ENCODE measurements at regions not wholly inside any gene's neighbourhood (a gene's known extent, or its start where the extent isn't known, plus 50 kb on each side); places are given as distances from the start of the nearest gene placed in this dataset.
"Not testable (repeated sequence)": the region's sequence is repeated elsewhere in the genome, so short reads cannot be mapped to it uniquely, and the experiment has no call there.

DNA sequence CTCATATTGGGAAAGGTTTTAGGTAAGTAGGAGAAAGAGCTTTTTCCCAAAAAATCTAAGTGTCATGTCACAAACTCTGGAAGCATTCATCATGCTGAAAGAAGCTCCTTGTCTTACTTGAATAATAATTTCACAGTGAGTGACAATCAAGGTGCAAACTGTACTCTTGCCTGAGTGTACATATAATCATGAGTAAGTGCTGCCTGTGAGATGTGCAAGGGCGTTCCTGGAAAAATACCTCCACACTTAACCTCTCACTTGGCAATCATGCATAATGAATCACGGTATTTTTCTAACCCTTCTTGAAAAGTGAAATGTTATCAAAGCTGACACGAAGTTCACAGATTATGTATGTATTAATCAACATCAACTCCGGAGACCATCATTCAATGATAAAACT, 289.2 kb upstream of the SPATA31A3 start:
- not testable (repeated sequence) for H3K27ac ChIP-seq (ENCODE audit: insufficient read depth, low read length, poor library complexity, severe bottlenecking); H3K27me3 Mint-ChIP-seq; H3K27ac Mint-ChIP-seq; H3K27me3 ChIP-seq (ENCODE audit: control insufficient read depth, insufficient read depth, low read length); H3K9me3 ChIP-seq (ENCODE audit: control insufficient read depth in 2 of 2, low read length in 2 of 2); H3K4me1 Mint-ChIP-seq; H3K4me3 ChIP-seq (ENCODE audit: low read depth, low read length); H3K9me3 Mint-ChIP-seq; H3K4me3 Mint-ChIP-seq; ATAC-seq (ENCODE audit: low read depth in 2 of 2); DNase-seq; H3K36me3 Mint-ChIP-seq; H3K36me3 ChIP-seq (ENCODE audit: control insufficient read depth, insufficient read depth, low read length); H3K4me1 ChIP-seq (ENCODE audit: control insufficient read depth, insufficient read depth, low read length, poor library complexity, severe bottlenecking)

DNA sequence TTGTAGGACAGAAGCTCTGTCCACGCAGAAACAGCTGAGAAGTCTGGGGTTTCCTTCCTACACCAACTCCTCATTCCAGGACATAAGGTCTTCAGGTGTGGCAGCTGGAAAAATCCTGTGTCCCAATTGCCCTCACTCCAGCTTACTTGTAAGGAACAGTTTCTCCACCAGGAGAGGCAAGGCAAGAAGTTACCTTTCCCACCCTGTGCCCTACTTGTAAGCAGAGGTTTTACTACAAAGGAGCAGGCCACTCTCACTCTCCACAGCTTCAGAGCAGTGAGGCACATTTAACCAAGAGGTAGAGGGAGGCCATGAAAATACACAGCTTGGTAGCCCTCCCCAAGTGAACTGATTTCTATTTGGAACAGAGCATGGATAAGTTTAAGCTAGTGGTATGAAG, 277.3 kb upstream of the SPATA31A3 start:
- not testable (repeated sequence) for DNase-seq; H3K4me3 Mint-ChIP-seq; H3K4me3 ChIP-seq (ENCODE audit: low read depth, low read length); H3K36me3 ChIP-seq (ENCODE audit: control insufficient read depth, insufficient read depth, low read length); H3K4me1 Mint-ChIP-seq; ATAC-seq (ENCODE audit: low read depth in 2 of 2); H3K27me3 ChIP-seq (ENCODE audit: control insufficient read depth, insufficient read depth, low read length); H3K36me3 Mint-ChIP-seq; H3K9me3 Mint-ChIP-seq; H3K27ac ChIP-seq (ENCODE audit: insufficient read depth, low read length, poor library complexity, severe bottlenecking); H3K9me3 ChIP-seq (ENCODE audit: control insufficient read depth in 2 of 2, low read length in 2 of 2); H3K4me1 ChIP-seq (ENCODE audit: control insufficient read depth, insufficient read depth, low read length, poor library complexity, severe bottlenecking); H3K27me3 Mint-ChIP-seq; H3K27ac Mint-ChIP-seq

DNA sequence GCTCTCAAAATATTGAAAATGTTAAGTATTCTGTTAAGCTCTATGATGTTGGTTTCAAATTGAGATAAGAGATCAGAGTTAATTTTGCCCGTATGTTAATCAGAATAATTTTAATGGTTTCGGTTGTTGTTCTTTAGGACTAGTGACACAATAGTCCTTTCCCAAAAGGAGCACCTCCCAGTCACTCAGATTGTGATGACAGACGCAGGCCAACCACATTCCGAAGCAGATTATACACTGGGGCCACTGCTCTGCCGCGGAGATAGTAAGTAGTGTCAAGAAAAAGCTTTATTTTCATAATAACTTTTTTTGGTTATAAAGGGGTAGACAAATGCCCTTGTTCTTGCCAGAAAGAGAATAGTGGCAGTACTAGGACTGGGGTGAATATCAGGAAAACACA, 265.5 kb upstream of the SPATA31A3 start:
- not testable (repeated sequence) for H3K27me3 ChIP-seq (ENCODE audit: control insufficient read depth, insufficient read depth, low read length); ATAC-seq (ENCODE audit: low read depth in 2 of 2); H3K36me3 ChIP-seq (ENCODE audit: control insufficient read depth, insufficient read depth, low read length); H3K9me3 Mint-ChIP-seq; H3K4me3 ChIP-seq (ENCODE audit: low read depth, low read length); H3K27ac ChIP-seq (ENCODE audit: insufficient read depth, low read length, poor library complexity, severe bottlenecking); H3K9me3 ChIP-seq (ENCODE audit: control insufficient read depth in 2 of 2, low read length in 2 of 2); H3K4me1 Mint-ChIP-seq; H3K27me3 Mint-ChIP-seq; H3K4me1 ChIP-seq (ENCODE audit: control insufficient read depth, insufficient read depth, low read length, poor library complexity, severe bottlenecking); H3K27ac Mint-ChIP-seq; H3K36me3 Mint-ChIP-seq; DNase-seq; H3K4me3 Mint-ChIP-seq

DNA sequence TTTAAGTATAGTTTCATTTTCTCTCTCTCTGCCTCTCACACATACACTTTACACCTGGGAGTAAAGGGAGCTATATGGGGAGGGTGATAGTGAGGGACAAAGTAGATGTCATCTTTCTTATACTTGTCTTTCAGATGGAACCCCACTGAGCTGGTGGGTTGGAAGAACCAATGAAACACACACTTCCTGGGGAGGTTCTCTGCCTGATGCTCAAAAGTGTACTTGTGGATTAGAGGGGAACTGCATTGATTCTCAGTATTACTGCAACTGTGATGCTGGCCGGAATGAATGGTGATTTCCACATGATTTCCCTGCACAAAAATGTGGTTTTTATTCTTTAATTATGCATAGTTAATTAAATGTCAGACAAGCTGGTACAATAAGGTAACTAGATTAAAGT, 256.6 kb upstream of the SPATA31A3 start:
- DNase-seq; H3K36me3 ChIP-seq (ENCODE audit: control insufficient read depth, insufficient read depth, low read length); H3K4me3 ChIP-seq (ENCODE audit: low read depth, low read length); ATAC-seq (ENCODE audit: low read depth in 2 of 2); H3K9me3 Mint-ChIP-seq; H3K4me3 Mint-ChIP-seq; H3K27me3 ChIP-seq (ENCODE audit: control insufficient read depth, insufficient read depth, low read length); H3K27ac Mint-ChIP-seq; H3K4me1 ChIP-seq (ENCODE audit: control insufficient read depth, insufficient read depth, low read length, poor library complexity, severe bottlenecking); H3K27me3 Mint-ChIP-seq; H3K9me3 ChIP-seq (ENCODE audit: control insufficient read depth in 2 of 2, low read length in 2 of 2); H3K27ac ChIP-seq (ENCODE audit: insufficient read depth, low read length, poor library complexity, severe bottlenecking); H3K4me1 Mint-ChIP-seq; H3K36me3 Mint-ChIP-seq: not testable (repeated sequence)

DNA sequence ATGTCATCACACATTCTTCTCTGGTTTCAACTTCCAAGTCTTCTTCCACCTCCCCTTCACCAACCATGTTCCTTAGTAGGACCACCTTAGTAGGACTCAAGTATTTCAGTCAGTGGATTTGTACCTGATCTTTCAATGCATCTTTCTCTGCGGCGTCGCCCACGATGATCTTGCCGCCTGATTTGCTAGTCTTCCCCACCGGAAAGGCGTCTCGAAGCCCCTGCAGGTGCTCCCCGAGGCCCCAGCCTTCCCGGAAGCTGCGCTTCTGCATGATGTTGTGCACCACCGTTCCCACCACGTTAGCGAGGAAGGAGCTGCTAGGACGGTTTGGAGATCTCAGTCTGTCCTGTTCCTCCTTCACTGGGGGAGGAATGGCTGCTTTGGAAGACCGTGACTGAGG, 219.7 kb upstream of the SPATA31A3 start:
- H3K4me3 ChIP-seq (ENCODE audit: low read depth, low read length) = not testable (repeated sequence)

DNA sequence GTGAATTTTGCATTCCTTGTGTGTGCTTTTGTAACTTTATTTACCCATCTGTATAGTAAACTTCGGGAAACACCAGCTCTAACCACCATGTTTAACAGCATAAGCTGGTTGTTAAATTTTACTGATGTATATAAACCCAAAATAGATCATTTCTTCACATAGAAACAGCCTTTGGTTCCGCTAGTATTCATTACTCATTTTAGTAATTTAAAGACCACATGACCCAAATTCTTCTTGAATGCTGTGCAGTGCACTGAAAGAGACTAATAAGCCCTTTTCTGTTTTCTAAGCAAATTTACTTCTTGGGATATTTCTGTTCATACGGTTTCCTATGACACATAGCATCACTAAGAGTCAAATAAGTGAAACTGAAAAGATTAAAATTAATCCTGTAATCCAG, 218.5 kb upstream of the SPATA31A3 start:
- H3K27me3 ChIP-seq (ENCODE audit: control insufficient read depth, insufficient read depth, low read length); DNase-seq; H3K27ac Mint-ChIP-seq; H3K4me3 ChIP-seq (ENCODE audit: low read depth, low read length); H3K9me3 Mint-ChIP-seq; H3K4me1 Mint-ChIP-seq; H3K4me1 ChIP-seq (ENCODE audit: control insufficient read depth, insufficient read depth, low read length, poor library complexity, severe bottlenecking); H3K36me3 Mint-ChIP-seq; H3K9me3 ChIP-seq (ENCODE audit: control insufficient read depth in 2 of 2, low read length in 2 of 2); ATAC-seq (ENCODE audit: low read depth in 2 of 2); H3K27me3 Mint-ChIP-seq; H3K4me3 Mint-ChIP-seq; H3K36me3 ChIP-seq (ENCODE audit: control insufficient read depth, insufficient read depth, low read length); H3K27ac ChIP-seq (ENCODE audit: insufficient read depth, low read length, poor library complexity, severe bottlenecking): not testable (repeated sequence)

More for the DNA sequence above, 219.7 kb upstream of the SPATA31A3 start:
- H3K4me1 ChIP-seq (ENCODE audit: control insufficient read depth, insufficient read depth, low read length, poor library complexity, severe bottlenecking); H3K27ac ChIP-seq (ENCODE audit: insufficient read depth, low read length, poor library complexity, severe bottlenecking); ATAC-seq (ENCODE audit: low read depth in 2 of 2); H3K36me3 ChIP-seq (ENCODE audit: control insufficient read depth, insufficient read depth, low read length); H3K9me3 ChIP-seq (ENCODE audit: control insufficient read depth in 2 of 2, low read length in 2 of 2); H3K36me3 Mint-ChIP-seq; H3K4me3 Mint-ChIP-seq; H3K4me1 Mint-ChIP-seq; H3K9me3 Mint-ChIP-seq; DNase-seq; H3K27me3 Mint-ChIP-seq; H3K27me3 ChIP-seq (ENCODE audit: control insufficient read depth, insufficient read depth, low read length); H3K27ac Mint-ChIP-seq: not testable (repeated sequence)

DNA sequence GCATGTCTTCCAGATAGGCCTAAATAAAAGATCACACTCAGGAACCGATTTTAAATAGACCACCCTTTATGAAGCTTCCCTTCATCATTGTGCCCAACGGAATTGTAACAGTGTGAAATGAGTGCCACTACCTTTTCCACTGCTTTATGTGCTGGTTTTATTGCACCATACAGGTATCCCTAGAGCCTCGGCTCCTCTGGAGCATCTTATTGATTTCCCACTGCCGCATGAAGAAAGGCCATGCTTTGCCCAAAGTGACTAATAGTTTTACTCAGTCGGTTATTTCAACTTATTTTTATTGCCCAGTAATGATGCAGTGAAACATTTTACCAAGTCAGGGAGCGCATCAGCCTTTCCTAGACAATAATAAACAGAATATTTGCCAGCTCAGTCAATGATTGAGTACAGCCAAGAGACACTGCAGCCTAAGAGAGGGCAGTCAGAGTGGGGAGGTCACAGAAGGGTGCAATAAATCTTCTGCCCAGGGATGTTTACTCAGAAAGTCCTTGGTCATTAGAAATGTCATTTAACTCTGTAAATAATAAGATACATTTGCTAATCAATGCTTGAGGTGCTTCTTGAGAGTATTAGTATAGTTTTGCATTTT, 216.6 kb upstream of the SPATA31A3 start:
- not testable (repeated sequence) for H3K4me3 Mint-ChIP-seq; H3K4me3 ChIP-seq (ENCODE audit: low read depth, low read length); ATAC-seq (ENCODE audit: low read depth in 2 of 2); DNase-seq; H3K27me3 Mint-ChIP-seq; H3K9me3 Mint-ChIP-seq; H3K27ac Mint-ChIP-seq; H3K27ac ChIP-seq (ENCODE audit: insufficient read depth, low read length, poor library complexity, severe bottlenecking); H3K9me3 ChIP-seq (ENCODE audit: control insufficient read depth in 2 of 2, low read length in 2 of 2); H3K4me1 ChIP-seq (ENCODE audit: control insufficient read depth, insufficient read depth, low read length, poor library complexity, severe bottlenecking); H3K36me3 ChIP-seq (ENCODE audit: control insufficient read depth, insufficient read depth, low read length); H3K36me3 Mint-ChIP-seq; H3K4me1 Mint-ChIP-seq; H3K27me3 ChIP-seq (ENCODE audit: control insufficient read depth, insufficient read depth, low read length)

DNA sequence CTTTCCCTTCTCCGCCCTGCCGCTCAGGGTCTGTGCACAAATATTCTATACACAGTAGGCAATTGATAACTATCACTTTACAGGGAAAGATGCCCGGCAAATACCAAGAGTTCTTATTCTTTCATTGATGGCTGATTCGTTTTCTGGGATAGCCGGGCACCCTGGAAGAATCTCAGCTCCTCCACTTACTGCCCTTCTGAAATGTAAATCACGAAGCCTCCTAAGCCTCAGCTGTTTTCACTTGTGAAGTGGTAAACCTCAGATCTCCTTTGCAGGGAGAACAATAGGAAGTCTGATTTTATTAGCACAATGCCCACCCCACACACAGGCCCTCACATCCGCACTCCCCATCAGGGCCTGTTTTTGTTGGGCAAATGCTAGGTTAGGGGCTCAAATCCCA, 203.8 kb upstream of the SPATA31A3 start:
- H3K9me3 Mint-ChIP-seq; H3K36me3 Mint-ChIP-seq; H3K4me3 Mint-ChIP-seq; H3K4me1 Mint-ChIP-seq; H3K27me3 Mint-ChIP-seq; DNase-seq; H3K4me1 ChIP-seq (ENCODE audit: control insufficient read depth, insufficient read depth, low read length, poor library complexity, severe bottlenecking); H3K27ac Mint-ChIP-seq; H3K27me3 ChIP-seq (ENCODE audit: control insufficient read depth, insufficient read depth, low read length); H3K9me3 ChIP-seq (ENCODE audit: control insufficient read depth in 2 of 2, low read length in 2 of 2); ATAC-seq (ENCODE audit: low read depth in 2 of 2); H3K27ac ChIP-seq (ENCODE audit: insufficient read depth, low read length, poor library complexity, severe bottlenecking); H3K36me3 ChIP-seq (ENCODE audit: control insufficient read depth, insufficient read depth, low read length); H3K4me3 ChIP-seq (ENCODE audit: low read depth, low read length): not testable (repeated sequence)

Data from CD4-positive, CD25-positive, alpha-beta regulatory T cell (primary cell).